Astrocyte of the cerebellum (primary cell): ENCODE measurements at regions not wholly inside any gene's neighbourhood (a gene's known extent, or its start where the extent isn't known, plus 50 kb on each side); places are given as distances from the start of the nearest gene placed in this dataset.

ENCODE experiments used
- DNase-seq: peaks from one replicate; pipeline ENCODE4 v3.0.0-alpha.2; 2011; ENCODE audit warnings: low read depth
- H3K4me3 ChIP-seq: 2 replicates; pipeline ENCODE4 v1.5.1; 2011; ENCODE audit warnings: mild to moderate bottlenecking, low read depth, low read length, moderate library complexity
- CTCF ChIP-seq: IDR thresholded peaks from 2 replicates; pipeline ENCODE4 v1.5.1; 2012; ENCODE audit warnings: low read length, low read depth, moderate library complexity, mild to moderate bottlenecking; ENCODE audit errors: missing control alignments
- in situ Hi-C: cut with HindIII; loops from 2 replicates; pipeline ENCODE4 v1.10.0; 2017; ENCODE audit warnings: low sequenced_read_pairs

GRCh38 chr13:79812070-79812850, 331.3 kb downstream of the NDFIP2 start:
- no peak for DNase-seq
- no peak for TF ChIP-seq CTCF
- H3K4me3 ChIP-seq: no peak overlapping the region
- in situ Hi-C loops: no loop called here

- no peak for TF ChIP-seq CTCF
These were observed 330.2 kb downstream of the NDFIP2 start for GRCh38 chr13:79811170-79811569.

GRCh38 chr13:79810669-79811068, 329.7 kb downstream of the NDFIP2 start:
- H3K4me3 ChIP-seq: no peak overlapping the region
- no peak for TF ChIP-seq CTCF
- in situ Hi-C loops: no loop called here
- DNase-seq: peak; percentile 31

More at GRCh38 chr13:79811170-79811569, 330.2 kb downstream of the NDFIP2 start:
- no peak for DNase-seq
- in situ Hi-C loops: no loop called here
- no peak overlapping the region for H3K4me3 ChIP-seq

- DNase-seq: no peak
- in situ Hi-C loops: no loop called here
- no peak overlapping the region for H3K4me3 ChIP-seq
- TF ChIP-seq CTCF: no peak
These were observed 329.1 kb downstream of the NDFIP2 start for GRCh38 chr13:79810018-79810417.

GRCh38 chr13:79808475-79808874, 327.5 kb downstream of the NDFIP2 start:
- DNase-seq: no peak
- in situ Hi-C loops: no loop called here
- no peak overlapping the region for H3K4me3 ChIP-seq
- no peak for TF ChIP-seq CTCF

GRCh38 chr13:79807554-79807953, 326.6 kb downstream of the NDFIP2 start:
- H3K4me3 ChIP-seq: no peak overlapping the region
- no peak for TF ChIP-seq CTCF
- DNase-seq: no peak
- in situ Hi-C loops: no loop called here
